ENCODE measurements at regions not wholly inside any gene's neighbourhood (a gene's known extent, or its start where the extent isn't known, plus 50 kb on each side); places are given as distances from the start of the nearest gene placed in this dataset.

DNA sequence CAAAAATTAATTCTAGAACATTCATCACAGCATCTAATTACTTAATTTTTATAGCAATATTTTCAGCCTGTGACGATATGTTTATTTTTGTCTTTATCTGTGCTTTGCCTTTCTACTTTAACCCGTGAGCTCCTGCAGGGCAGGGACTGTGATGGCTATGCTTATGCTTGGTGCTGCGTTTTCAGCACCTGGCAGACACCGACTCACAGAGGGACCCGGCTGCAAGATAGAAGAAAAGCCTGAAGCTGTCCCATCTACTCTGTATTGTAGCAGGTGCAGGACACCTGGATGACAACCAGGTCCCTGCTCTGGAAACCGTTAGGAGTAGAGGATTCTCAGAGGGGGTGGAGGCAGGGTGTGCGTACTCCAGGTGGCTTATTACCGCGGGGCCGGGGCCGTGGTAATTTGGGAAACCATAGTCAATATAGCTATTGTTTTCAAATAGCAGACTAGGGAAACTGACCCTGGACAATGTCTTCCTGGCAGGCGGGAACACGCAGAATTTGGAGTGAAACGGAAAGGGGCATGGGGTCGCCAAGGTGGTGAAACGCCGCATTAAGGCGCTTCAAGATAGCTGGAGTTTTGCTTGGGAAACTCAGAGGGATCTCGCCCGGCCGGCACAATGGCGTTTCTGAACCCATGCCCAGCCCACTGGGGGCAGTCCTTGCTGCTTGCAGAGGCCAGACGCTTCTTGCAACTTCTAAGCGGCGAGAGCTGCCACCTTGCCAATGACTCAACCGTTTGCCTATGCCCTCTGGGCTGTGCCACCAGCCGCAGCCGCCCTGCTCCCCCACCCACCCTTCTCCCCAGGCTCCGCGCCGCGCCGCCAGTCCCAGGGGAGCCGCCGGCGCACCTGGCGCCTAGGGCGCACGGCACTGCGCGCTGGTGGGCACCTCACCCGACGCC lies 140.1 kb upstream of the PALM2AKAP2 start:
- TF ChIP-seq, protein P1, sequence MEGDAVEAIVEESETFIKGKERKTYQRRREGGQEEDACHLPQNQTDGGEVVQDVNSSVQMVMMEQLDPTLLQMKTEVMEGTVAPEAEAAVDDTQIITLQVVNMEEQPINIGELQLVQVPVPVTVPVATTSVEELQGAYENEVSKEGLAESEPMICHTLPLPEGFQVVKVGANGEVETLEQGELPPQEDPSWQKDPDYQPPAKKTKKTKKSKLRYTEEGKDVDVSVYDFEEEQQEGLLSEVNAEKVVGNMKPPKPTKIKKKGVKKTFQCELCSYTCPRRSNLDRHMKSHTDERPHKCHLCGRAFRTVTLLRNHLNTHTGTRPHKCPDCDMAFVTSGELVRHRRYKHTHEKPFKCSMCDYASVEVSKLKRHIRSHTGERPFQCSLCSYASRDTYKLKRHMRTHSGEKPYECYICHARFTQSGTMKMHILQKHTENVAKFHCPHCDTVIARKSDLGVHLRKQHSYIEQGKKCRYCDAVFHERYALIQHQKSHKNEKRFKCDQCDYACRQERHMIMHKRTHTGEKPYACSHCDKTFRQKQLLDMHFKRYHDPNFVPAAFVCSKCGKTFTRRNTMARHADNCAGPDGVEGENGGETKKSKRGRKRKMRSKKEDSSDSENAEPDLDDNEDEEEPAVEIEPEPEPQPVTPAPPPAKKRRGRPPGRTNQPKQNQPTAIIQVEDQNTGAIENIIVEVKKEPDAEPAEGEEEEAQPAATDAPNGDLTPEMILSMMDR (IDR thresholded peaks at IDR 0.05) = peak in 1 of 3 experiments; percentile 5
- peak overlapping the region; percentile 49 to 67 for H3K4me3 ChIP-seq
- intact Hi-C loops (cut with DNase I) = loop anchor here (2.0 to 5.0 kb wide), 2 partner anchors 53 to 177 kb away; no protein-coding TSS in a partner anchor
- H3K9me3 ChIP-seq = peaks cover 0 to 11% of the 10 kb centered on the region in 2 donors
- H3K27ac ChIP-seq = no peak overlapping the region
- no peaks in the 10 kb centered on the region for H3K27me3 ChIP-seq
- H3K36me3 ChIP-seq = no peaks in the 10 kb centered on the region
- DNase-seq (ENCODE audit: low spot score in 2 of 2) = peak in 1 of 2 donors; percentile 78
- peaks cover 3 to 5% of the 10 kb centered on the region in 2 donors for H3K4me1 ChIP-seq

DNA sequence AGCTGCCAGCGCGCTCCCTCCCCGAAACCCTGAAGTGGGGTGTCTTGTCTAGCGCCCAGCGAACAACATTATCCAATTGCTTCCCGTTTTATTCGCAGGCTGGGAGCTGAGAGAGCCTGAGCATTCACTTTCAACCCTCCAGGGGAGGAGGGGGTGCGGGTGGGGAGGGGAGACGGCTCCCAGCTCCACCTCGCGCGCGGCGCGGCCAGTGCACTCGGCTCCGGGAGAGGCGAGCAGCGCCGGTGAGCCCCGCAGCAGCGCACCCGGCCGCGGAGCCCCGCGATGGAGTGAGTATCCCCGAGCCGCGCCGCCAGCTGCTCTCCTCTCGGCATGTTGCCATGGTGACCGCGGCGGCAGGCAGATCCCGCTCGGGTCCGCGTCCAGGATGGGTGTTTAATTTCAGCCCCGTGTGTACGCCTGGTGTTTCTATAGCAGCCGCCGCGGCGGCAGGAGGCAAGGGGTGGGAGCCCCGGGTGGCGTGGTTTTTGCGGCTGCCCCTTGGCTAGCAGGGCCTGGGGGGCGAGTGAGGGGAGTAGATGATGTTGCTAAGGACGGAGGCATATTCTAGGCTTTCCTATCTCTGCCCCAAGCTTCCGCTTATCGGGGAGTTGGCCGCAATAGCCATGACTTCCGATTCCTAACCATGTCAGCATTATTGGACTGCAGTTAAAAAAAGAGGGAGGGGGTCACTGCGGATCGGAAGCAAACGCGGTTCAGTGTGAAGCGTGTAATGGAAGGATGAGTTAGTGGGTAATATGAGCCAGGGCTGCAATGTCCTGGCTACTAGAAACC lies 139.2 kb upstream of the PALM2AKAP2 start:
- no peak overlapping the region for H3K27ac ChIP-seq
- H3K27me3 ChIP-seq = no peaks in the 10 kb centered on the region
- H3K36me3 ChIP-seq = no peaks in the 10 kb centered on the region
- peaks cover 0 to 11% of the 10 kb centered on the region in 2 donors for H3K9me3 ChIP-seq
- TF ChIP-seq, protein P1 (IDR thresholded peaks at IDR 0.05) = no peak
- peak overlapping the region; percentile 49 to 67 for H3K4me3 ChIP-seq
- intact Hi-C loops (cut with DNase I) = loop anchor here (2.0 to 5.0 kb wide), 2 partner anchors 53 to 176 kb away; no protein-coding TSS in a partner anchor
- peak in 1 of 2 donors; percentile 79 for DNase-seq (ENCODE audit: low spot score in 2 of 2)
- peaks cover 3 to 5% of the 10 kb centered on the region in 2 donors for H3K4me1 ChIP-seq

DNA sequence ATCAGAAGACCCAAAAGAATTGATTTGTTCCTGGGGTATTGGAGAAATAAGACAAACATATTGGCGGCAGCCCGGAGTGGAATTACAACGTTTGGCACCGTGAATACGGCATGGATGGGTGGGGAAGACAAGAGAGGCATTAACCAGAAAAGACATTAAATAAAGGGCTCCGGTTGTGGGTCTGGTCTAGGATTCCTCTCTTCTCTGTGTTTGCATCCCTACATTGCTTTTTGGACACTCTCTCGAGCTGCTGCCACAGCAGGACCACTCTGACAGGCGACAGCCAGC lies 138.7 kb upstream of the PALM2AKAP2 start:
- TF ChIP-seq, protein P1 (IDR thresholded peaks at IDR 0.05) = no peak
- peaks cover 3 to 5% of the 10 kb centered on the region in 2 donors for H3K4me1 ChIP-seq
- no peak for DNase-seq (ENCODE audit: low spot score in 2 of 2)
- H3K9me3 ChIP-seq = peaks cover 0 to 11% of the 10 kb centered on the region in 2 donors
- intact Hi-C loops (cut with DNase I) = loop anchor here (2.0 to 5.0 kb wide), 2 partner anchors 54 to 175 kb away; no protein-coding TSS in a partner anchor
- no peaks in the 10 kb centered on the region for H3K27me3 ChIP-seq
- no peaks in the 10 kb centered on the region for H3K36me3 ChIP-seq
- no peak overlapping the region for H3K27ac ChIP-seq
- peak overlapping the region; percentile 49 to 67 for H3K4me3 ChIP-seq

DNA sequence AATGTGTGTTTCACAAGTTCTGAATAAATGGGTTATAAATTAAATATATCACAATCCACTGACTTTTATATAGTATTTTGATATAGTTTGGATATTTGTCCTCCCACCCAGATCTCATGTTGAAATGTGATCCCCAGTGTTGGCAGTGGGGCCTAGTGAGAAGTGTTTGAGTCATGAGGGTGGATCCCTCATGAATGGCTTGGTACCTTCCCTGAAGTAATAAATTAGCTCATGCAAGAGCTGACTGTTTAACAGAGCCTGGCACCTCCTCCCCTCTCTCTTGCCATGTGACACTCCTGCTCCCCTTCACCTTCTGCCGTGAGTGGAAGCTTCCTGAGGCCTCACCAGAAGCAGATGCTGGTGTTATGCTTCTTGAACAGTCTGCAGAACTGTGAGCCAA lies 127.9 kb upstream of the PALM2AKAP2 start:
- Histone ChIP-seq H3K4me3 (no peak overlapping the region), H3K9me3 (no peaks in the 10 kb centered on the region), H3K36me3 (no peaks in the 10 kb centered on the region), H3K27me3 (no peaks in the 10 kb centered on the region), H3K4me1 (no peaks in the 10 kb centered on the region), H3K27ac (no peak overlapping the region)
- intact Hi-C loops (cut with DNase I) = loop anchor here (5.0 kb wide), 2 partner anchors 55 to 130 kb away; partner anchors contain the start of gene PALM2AKAP2
- DNase-seq (ENCODE audit: low spot score in 2 of 2) = no peak
- TF ChIP-seq, protein P1 (IDR thresholded peaks at IDR 0.05) = no peak

DNA sequence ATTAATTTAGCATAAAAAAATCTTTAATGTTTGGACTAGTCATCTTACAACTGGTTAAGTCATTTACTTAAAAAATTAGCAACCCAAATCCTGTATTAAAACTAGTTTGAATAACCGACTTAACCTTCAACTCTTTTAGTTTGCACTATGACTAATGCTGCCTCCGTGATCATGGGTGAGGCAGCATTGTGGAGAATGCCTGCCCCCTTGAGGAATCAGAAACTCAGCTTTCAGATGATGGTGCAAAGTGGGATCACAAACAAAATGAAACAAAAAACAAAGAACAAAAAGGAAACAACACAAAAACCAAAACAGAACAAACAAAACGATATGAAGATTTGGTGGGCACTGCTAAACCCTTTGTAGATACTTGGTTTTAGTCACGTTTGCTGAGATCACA lies 127.0 kb upstream of the PALM2AKAP2 start:
- H3K4me1 ChIP-seq = no peaks in the 10 kb centered on the region
- no peaks in the 10 kb centered on the region for H3K9me3 ChIP-seq
- intact Hi-C loops (cut with DNase I) = loop anchor here (1.0 to 5.0 kb wide), 3 partner anchors 54 to 129 kb away; partner anchors contain the start of gene PALM2AKAP2
- DNase-seq (ENCODE audit: low spot score in 2 of 2) = no peak
- H3K27ac ChIP-seq = no peak overlapping the region
- no peaks in the 10 kb centered on the region for H3K36me3 ChIP-seq
- no peaks in the 10 kb centered on the region for H3K27me3 ChIP-seq
- TF ChIP-seq, protein P1 (IDR thresholded peaks at IDR 0.05) = peak; percentile 52 to 66 (median 53)
- no peak overlapping the region for H3K4me3 ChIP-seq

Measured in ascending aorta (tissue), 2 donors.